ENCODE measurements at regions not wholly inside any gene's neighbourhood (a gene's known extent, or its start where the extent isn't known, plus 50 kb on each side); places are given as distances from the start of the nearest gene placed in this dataset.

DNA sequence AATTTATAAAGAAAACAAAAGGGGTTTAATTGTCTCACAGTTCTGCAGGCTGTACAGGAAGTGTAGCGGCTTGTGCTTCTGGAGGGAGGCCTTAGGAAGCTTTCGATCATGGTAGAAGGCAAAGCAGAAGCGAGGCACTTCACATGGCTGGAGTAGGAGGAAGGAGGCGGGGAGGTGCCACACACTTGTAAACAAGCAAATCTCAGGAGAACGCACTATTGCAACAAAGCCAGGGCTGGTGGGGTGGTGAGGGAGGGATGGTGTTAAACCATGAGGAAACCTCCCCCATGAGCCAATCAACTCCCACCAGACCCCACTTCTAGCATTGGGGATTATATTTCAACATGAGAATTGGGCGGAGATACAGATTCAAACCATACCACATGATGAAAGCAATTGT is 1116.3 kb downstream of the FAT4 start:
- TF ChIP-seq, protein P1, sequence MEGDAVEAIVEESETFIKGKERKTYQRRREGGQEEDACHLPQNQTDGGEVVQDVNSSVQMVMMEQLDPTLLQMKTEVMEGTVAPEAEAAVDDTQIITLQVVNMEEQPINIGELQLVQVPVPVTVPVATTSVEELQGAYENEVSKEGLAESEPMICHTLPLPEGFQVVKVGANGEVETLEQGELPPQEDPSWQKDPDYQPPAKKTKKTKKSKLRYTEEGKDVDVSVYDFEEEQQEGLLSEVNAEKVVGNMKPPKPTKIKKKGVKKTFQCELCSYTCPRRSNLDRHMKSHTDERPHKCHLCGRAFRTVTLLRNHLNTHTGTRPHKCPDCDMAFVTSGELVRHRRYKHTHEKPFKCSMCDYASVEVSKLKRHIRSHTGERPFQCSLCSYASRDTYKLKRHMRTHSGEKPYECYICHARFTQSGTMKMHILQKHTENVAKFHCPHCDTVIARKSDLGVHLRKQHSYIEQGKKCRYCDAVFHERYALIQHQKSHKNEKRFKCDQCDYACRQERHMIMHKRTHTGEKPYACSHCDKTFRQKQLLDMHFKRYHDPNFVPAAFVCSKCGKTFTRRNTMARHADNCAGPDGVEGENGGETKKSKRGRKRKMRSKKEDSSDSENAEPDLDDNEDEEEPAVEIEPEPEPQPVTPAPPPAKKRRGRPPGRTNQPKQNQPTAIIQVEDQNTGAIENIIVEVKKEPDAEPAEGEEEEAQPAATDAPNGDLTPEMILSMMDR (IDR thresholded peaks at IDR 0.05) = no peak
- no peak for TF ChIP-seq POLR2A (IDR thresholded peaks at IDR 0.05)

All from lower leg skin (tissue), 3 donors.